ENCODE measurements at regions not wholly inside any gene's neighbourhood (a gene's known extent, or its start where the extent isn't known, plus 50 kb on each side); places are given as distances from the start of the nearest gene placed in this dataset.

GRCh38 chr4:154160519-154161301, 330.9 kb downstream of the DCHS2 start:
- no peak overlapping the region for H3K4me2 ChIP-seq (ENCODE audit: insufficient read depth, insufficient read length, low read length)
- Mint-ChIP-seq H3K36me3 (ENCODE audit: insufficient read depth in 1 of 3, low read depth in 3 of 3) (no peaks in the 10 kb centered on the region), H3K4me1 (peaks cover 8% of the 10 kb centered on the region in 2 experiments), H3K4me3 (no peak overlapping the region), H3K27ac (no peak overlapping the region), H3K9me3 (no peaks in the 10 kb centered on the region), H3K27me3 (ENCODE audit: low read depth) (no peaks in the 10 kb centered on the region; the same call in 1 of the 2 replicates)
- no peak overlapping the region for H2BK120ac ChIP-seq (ENCODE audit: low read depth, low read length, poor library complexity, severe bottlenecking)
- no peak overlapping the region for H3T11ph ChIP-seq (ENCODE audit: low read length)
- no peak overlapping the region for H2BK12ac ChIP-seq (ENCODE audit: insufficient read length, low read depth, low read length)
- no CpG with 5 or more reads among the region's 5 CpGs for WGBS (ENCODE audit: extremely low coverage, insufficient read length, low lambda C conversion rate)
- no peaks in the 10 kb centered on the region for H3K4me1 ChIP-seq (ENCODE audit: insufficient read depth, low read length)
- H3K23ac ChIP-seq (ENCODE audit: insufficient read length, low read depth, low read length): no peak overlapping the region
- H2BK20ac ChIP-seq (ENCODE audit: low read depth, low read length, poor library complexity, severe bottlenecking): no peak overlapping the region
- no peaks in the 10 kb centered on the region for H3K23me2 ChIP-seq (ENCODE audit: insufficient read length, low read depth, low read length, poor library complexity, severe bottlenecking)
- TF ChIP-seq, protein P1, sequence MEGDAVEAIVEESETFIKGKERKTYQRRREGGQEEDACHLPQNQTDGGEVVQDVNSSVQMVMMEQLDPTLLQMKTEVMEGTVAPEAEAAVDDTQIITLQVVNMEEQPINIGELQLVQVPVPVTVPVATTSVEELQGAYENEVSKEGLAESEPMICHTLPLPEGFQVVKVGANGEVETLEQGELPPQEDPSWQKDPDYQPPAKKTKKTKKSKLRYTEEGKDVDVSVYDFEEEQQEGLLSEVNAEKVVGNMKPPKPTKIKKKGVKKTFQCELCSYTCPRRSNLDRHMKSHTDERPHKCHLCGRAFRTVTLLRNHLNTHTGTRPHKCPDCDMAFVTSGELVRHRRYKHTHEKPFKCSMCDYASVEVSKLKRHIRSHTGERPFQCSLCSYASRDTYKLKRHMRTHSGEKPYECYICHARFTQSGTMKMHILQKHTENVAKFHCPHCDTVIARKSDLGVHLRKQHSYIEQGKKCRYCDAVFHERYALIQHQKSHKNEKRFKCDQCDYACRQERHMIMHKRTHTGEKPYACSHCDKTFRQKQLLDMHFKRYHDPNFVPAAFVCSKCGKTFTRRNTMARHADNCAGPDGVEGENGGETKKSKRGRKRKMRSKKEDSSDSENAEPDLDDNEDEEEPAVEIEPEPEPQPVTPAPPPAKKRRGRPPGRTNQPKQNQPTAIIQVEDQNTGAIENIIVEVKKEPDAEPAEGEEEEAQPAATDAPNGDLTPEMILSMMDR (conservative IDR thresholded peaks at IDR 0.05): no peak
- no peaks in the 10 kb centered on the region for H3K27me3 ChIP-seq (ENCODE audit: insufficient read depth, low read length)
- no peak overlapping the region for H3K18ac ChIP-seq (ENCODE audit: insufficient read length, low read depth, low read length)
- no peak overlapping the region for H2BK15ac ChIP-seq (ENCODE audit: low read depth, low read length)
- no peaks in the 10 kb centered on the region for H3K79me2 ChIP-seq (ENCODE audit: insufficient read depth, low read length)
- H4K20me1 ChIP-seq (ENCODE audit: control insufficient read depth, insufficient read depth, insufficient read length): no peaks in the 10 kb centered on the region
- H4K8ac ChIP-seq (replicated peaks; ENCODE audit: insufficient read length, low read depth, low read length): no peak overlapping the region
- no peak overlapping the region for H4K91ac ChIP-seq (ENCODE audit: insufficient read length, low read depth, low read length)
- H3K79me1 ChIP-seq (ENCODE audit: insufficient read depth, low read depth, low read length, poor library complexity, severe bottlenecking): no peaks in the 10 kb centered on the region
- no peak overlapping the region for H4K5ac ChIP-seq (ENCODE audit: insufficient read length, low read depth, low read length)
- H3K9me3 ChIP-seq (ENCODE audit: control insufficient read depth, low read depth, low read length): no peaks in the 10 kb centered on the region
- no peak overlapping the region for H3K27ac ChIP-seq (ENCODE audit: insufficient read length, low read depth, low read length)
- no peak overlapping the region for H2AK5ac ChIP-seq (ENCODE audit: insufficient read length, low read length)
- no peak overlapping the region for H3K14ac ChIP-seq (ENCODE audit: insufficient read depth, low read length)
- no peak for DNase-seq
- H3K56ac ChIP-seq (ENCODE audit: insufficient read length, low read depth, low read length): no peak overlapping the region
- H3K9ac ChIP-seq (ENCODE audit: extremely low read depth, insufficient read length, low read length): no peak overlapping the region
- no peak overlapping the region for H2AFZ ChIP-seq (ENCODE audit: low read length)
- no peak overlapping the region for H2BK5ac ChIP-seq (ENCODE audit: insufficient read length, low read length)
- H3K4ac ChIP-seq (ENCODE audit: low read depth, low read length): no peak overlapping the region

Measured in H9 (cell line).